HG03575 (cell line): ENCODE measurements at regions not wholly inside any gene's neighbourhood (a gene's known extent, or its start where the extent isn't known, plus 50 kb on each side); places are given as distances from the start of the nearest gene placed in this dataset.

ENCODE experiments used
- ATAC-seq: cut with Tn5 transposase; IDR thresholded peaks from one replicate; pipeline ENCODE4 v1.9.1; 2021; ENCODE audit not compliant: unreplicated experiment, insufficient number of reproducible peaks, low FRiP score; ENCODE audit errors: extremely low read depth

DNA sequence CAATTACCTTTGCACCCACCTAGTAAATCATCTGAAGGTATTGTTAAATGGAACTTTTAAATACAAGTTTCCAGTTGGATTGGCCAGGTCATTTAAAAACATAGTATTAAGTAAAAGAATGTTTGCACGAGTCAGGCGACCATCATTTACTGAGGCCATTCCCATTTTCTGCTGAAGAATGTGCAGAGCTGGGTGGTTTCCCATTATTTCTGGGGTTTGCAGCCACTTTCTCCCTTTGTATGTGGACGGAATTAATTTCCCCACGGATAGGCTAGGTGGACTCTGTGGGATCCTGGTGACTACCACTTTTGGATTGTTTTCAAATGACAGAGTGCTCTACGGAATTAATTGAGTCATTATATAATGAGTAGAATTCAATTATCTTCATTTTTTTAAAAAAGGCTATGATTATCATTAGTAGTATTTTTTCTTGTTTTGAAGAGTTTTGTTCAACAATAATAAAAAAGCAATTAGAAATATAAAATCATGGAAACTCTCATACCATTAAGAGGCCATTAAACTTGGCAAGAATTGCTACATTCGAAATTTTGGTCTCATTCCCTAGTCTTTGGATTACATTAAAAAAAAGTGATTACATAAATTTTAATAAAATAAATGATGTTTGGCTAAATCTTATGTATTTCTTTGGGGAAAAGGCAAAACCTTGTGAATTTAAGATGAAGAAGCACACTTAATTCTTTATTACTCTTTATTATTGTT is 120.4 kb upstream of the FZD8 start:
- ATAC-seq = no peak

DNA sequence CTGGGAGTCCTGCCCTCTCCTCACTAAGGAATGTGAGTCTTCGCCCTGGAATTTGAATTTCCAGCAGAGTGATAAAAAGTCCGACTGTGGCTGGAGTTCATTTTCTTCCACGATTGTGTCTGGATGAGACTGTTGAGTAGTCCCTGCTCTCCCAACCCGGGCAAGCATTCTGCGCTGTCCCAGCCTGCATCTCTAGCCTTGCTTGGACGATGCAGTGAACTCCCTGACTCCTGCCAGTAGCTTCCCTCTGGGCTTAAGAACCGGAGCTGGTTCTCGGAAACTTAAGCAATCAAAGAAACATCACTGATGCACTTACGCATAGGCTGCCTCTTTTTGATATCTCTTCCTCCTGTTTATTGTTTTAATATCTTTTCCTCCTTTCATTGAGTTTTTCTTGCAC is 116.0 kb upstream of the FZD8 start:
- ATAC-seq = no peak

DNA sequence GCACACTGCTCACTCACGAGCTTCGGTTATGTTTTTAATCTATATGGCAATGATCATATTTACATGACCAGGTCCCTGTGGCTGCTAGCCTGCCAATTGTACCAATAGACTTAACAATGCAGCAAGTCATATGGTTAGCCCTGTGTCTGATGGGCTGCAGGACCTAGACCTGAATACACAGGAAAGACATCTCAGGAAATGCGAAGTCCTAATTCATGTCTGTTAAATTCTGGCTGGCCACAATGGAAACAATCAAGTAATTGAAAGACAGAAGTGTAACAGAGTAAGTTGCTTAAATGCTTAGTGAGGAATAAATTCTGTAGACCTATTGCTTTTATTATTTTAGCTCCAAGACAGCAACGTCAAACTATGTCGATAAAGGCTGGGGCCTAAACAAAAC is 112.4 kb upstream of the FZD8 start:
- ATAC-seq = no peak

DNA sequence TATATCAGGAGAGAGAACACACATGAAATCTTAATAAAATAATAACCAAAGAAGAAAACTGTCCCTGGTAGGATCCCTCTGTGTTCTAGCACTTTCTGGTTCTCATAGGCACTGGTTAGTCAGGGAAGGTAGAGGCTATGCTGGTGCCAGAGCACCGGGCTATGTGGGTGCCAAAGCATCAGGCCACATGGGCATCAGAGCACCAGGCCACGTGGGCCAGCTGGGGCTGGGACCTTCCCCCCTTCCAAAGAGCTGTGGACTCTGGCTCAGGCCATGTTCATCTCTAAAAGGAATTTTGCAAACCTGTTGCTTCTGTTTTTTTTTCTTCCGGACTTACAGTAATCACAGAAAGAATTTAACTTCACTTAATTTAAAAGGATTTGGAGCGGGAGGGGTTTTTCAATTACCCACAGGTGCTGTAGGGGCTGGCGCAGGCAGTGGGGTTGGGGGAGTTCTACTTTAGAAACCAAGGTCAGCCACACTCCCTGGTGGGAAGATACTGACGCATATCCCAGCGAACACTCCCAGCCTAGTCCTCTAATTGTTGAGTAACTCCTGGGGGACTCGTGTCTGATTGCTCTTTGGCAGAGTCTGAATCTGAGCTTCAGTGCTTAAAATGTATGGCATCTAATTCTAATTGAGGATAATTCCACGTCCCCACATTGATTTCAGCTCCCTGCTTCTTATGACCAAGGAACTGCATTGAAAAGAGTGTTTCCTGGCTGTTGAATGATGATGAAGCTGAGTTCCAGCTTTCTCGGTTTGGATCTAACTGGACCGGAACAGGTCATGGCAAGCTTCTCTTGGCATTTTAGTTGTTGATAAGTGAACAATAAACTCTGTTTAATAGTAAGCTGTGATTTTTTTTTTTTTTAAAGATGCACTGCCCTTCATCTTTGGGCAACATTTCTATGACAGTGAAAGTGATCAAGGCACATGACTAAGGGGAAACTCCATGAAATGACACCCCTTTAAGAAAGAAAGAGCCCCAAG is 110.7 kb upstream of the FZD8 start:
- ATAC-seq = no peak

DNA sequence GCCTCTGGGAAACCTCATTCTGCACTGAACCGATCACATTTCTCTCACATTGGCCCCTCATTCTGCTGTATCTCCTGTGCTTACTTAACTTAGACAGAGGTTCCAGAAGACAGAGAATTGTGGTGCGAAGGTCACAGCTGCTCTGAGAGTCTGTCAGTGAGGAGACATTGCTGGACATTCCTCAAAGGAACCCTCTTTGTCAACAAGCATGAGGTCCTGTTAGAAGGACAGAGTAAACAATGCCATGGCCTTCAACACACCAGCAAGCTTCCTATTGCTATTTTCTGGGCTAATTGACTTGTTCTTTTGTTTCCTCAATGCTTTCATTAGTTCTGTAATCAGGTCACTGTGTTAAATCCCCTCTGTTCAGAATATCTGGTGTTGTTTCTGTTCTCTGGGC is 109.3 kb upstream of the FZD8 start:
- no peak for ATAC-seq

DNA sequence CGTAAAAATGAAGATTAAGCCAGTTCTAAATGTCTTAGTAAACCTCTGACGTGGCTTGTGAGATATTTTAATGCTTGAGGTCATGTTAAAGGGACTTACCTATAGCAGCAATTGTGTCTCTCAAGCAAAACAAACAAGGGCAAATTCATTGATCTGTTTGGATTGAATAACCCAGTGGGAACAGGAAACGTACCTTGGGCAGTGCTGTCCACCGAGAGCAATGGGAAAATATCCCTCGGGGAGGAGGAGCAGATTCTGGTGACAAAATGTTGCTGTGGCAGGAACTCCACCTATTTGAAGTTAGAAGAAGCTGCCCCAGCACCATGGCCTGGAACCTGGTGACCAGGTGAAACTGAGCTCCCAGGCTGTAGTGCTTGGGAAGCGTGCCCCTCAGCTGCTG is 107.1 kb upstream of the FZD8 start:
- no peak for ATAC-seq

DNA sequence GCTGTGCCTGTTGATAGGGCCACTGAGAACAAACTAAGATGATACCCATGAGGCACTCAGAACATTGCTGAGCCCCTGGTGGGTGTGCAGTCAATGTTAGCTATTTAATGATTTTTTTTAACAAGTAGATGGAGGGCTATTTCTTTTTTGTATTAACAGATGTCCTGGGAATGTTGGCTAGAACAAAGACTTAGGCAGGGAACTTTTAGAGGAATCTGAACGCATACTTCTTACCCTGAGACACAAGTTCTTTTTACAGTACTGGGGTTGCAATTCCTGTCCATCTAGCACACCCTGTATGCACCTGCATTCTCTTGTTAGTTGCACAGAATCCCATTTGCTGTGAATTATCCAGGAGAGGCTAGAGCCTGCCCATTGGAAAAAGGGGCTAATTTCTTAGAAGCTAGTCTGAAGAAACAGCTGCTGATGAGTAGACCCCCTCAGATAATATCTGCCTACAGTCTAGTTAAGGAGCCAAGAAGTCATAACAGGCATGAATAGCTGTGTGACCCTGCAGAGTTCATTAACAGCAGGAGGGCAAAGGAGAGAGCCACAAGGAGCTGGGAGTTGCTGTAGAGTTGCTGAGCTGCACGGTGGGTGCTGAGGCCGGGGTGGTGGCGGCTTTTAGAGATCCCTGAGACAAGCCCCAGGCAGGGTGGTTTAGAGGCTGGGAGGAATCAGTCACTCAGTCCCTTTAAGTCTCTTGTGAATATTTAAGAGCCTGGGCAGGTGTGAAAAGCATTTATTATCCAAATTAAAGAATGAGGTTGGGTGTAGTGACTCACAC is 103.7 kb upstream of the FZD8 start:
- no peak for ATAC-seq

DNA sequence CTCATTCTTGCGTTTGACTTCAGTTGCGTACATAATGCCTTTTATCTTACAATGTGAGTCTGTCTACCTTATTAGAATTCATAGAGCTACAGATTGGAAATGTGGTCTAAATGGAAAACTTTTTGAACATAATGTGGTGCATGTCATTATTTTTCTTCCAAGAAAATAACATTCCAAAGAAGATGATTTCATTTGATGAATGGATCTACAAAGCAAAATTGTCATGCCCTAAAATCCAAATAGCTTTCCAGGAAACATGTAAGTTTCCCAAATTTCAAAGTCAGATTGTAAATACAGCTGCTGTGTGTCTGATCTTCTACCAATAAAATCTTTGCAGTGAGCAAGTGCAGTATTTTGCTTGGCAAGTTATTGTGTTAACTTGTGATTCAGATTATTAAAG is 101.8 kb upstream of the FZD8 start:
- ATAC-seq = no peak

DNA sequence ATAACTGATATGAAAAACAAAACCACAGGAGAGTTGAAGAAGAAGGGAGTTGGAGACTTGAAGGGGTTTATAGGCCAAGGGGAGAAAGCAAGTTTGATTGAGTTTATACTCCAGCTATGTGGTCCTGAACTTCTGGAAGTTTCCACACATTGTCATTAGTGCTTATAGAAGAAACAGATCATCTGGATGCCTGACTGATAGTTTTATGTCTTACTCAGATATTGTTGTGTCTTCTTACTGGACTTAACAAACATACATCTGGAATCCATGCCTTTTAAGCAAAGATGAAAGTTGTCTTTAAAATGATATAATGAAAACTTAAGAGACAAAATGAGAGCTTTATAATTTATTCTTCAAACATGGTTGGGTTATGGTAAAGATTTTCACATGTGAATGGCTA is 101.3 kb upstream of the FZD8 start:
- ATAC-seq = no peak

DNA sequence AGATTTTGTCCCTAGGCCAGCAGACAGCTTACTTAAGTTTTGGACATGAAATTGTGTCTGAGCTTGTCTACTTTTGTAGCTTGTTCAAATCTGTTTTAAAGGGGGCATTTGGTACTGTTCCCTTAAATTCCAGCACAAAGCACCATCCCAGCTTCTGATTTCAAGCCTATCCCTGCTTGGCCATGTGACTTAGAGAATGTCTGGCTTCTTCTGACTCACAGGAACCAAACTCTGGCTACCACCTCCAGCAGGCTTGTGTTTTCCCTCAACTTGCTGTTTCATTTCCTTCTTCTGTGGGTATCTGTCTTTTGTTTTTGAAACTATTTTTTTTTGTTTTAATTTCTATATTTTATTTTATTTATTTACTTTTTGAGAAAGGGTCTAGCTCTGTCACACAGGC is 97.9 kb upstream of the FZD8 start:
- ATAC-seq = no peak

DNA sequence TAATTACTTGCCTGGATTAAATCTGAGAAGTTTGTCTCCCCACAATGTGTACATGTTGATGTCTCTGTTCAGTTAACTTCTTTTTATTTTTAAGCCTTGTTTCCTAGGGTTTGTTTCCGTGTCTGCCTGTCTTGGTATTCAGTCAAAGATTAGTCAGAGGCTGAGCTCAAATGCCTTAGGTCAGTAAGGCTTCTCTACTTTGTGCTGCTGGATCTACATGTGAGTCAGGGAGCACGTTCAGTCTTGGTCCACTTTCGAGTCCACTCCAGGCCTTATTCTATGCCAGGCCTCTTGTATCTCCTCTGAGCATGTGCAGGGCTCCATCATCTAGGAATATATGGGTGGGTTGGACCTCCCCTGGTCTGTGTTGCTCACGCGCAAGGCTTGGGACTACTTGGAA is 93.3 kb upstream of the FZD8 start:
- ATAC-seq = no peak

DNA sequence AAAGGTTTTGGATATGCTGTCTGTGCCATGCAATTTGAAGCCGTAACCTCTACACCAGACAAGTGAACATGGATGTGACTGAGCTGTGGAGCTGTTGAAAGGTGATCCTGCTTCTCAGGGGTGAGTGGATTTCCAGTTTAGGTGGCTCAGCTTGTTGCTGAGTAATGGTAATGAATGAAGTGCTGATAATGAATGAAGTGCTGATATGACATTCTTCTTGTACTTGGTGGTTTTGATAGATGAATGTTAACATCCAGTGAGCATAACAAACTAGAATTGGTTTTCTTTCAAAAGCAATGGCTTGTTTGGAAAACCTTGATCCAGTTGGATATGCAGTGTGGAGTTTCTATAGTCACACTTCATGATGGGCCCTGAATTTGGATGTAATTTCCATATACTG is 89.7 kb upstream of the FZD8 start:
- no peak for ATAC-seq

DNA sequence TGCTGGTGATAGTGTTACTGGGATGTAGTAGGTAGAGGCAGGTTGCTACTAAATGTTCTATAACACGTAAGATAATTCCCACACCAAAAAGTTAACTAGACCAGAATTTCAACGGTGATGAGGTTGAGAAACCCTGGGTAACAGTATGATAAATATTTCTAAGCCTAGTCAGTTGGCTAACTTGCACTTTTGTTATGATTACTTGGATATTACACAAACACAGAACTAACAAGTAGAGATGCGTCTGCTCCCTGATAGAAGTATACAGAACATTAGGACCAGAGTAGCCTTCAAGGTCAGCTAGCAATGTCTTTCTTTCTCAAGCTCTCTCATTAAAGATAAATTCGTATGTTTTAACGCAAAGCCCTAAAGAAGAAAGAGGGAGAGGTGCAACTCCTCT is 86.2 kb upstream of the FZD8 start:
- ATAC-seq = no peak

DNA sequence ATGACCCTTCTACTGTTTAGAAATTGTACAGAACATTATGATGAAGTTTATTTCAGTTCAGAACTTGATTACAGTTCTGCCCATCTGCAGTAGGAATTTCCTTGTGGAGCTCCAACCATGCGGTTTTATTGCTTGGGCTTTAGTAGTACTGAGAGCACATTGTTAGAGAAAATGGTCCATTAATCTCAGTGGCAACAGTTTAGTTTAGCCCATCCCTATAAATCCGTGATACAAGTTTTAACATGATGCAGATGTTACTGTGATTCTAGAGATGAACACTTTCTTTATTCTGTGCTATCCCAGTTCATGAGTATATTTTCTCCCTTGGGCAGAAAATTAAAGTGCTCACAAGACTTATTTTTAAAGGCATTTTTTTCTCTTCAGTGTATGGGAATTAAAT is 84.8 kb upstream of the FZD8 start:
- ATAC-seq = no peak

DNA sequence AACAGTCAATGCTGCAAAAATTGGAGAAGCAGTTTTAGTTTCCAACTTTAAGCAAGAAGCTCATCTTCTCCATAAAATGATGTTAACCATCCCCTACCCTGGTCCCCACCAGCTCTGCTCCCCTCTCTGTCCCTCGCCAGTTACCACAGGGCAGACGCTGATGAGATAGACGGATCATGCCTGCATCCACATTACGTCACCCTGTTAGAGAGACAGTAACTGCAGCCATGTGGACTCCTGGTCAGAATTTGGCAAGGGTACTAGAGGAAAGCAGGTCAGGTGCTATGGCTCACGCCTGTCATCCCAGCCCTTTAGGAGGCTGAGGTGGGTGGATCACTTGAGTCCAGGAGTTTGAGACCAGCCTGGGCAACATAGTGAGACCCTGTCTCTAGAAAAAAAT is 81.9 kb upstream of the FZD8 start:
- ATAC-seq = no peak

DNA sequence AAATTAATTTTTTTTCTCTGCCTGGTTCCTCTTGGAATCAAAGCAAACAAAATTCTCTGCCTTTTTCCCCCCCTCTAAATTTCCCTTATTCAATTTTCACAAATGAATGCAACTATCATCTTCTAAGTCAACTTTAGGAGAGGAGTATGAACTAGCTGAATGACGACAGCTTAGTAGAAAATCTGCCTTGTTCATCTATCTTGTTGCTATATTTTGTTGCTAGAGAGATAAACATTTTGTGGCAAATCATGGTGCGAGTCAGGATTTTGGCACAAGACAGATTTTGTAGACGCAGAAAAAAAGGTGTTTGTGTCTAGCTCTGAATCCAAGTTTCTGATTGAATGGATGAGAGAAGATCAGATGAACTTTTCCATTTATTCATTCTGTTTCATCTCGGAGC is 81.0 kb upstream of the FZD8 start:
- ATAC-seq = no peak

DNA sequence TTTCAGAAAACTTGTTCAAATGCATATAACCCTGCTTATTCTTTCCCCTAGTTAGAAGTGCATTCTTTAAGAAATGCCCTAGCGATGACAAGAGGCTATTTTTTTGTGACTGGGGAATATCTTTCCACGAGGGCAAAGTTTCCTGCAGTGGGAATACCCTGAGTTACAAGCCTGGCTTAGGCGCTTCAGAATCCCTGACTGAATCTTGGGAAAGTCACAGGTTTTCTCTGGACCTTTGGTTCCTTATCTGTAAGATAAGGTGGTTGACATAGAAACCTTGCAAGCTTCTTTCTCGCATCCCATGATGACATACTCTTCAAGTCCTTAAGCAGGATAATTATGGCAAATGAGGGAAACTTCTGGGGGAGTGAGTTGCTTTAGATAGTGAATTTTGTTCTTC is 80.5 kb upstream of the FZD8 start:
- ATAC-seq = no peak

DNA sequence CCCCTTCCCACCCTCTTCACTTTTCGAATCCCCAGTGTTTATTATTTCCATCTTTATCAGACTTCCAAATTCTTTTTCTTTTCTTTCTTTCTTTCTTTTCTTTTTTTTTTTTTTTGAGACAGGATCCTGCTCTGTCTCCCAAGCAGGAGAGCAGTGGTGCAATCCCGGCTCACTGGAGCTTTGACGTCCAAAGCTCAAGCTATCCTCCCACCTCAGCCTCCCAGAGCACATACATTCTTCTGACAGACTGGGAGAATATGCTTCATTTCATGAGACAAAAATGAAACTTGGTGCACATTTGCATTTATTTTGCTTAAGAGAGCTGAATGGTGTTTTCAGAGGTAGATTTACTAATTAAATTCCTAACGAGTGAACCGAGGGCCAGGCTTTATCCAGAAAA is 80.1 kb upstream of the FZD8 start:
- ATAC-seq = no peak

DNA sequence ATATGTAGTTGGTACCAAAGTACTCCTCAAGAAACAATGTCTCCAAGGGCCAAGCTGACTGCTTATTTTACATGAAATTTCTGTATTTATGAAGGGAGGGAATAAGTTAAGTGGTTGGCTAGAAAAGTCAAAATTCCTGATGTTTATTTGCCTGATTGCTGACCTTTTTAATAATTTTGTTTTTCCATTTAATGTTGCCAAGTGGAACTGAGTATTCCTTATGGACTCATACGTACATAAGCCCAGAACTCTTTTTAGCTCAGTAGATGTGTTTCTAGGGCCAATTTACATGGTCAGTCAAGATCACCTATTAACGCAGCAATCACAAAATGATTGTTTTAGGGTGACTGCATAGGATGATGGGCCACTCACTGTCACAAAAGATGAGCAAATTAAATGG is 78.3 kb upstream of the FZD8 start:
- ATAC-seq = no peak

DNA sequence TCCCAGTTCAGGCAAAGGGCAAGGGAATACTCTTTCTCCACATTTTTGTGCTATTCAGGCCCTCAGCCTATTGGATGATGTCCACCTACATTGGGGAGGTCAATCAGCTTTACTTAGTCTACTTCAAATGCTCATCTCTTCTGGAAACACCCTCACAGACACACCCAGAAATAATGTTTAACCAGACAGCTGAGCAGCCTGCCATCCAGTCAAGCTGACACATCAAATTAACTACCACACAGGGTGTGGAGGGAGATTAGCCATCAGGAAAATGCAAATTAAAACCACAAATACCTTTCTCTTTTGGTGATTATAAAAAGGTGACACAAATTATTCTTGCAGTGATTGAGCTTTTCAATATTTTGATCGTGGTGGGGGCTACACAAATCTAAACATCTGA is 74.7 kb upstream of the FZD8 start:
- ATAC-seq = no peak
